HG03097 (cell line): ENCODE measurements at regions not wholly inside any gene's neighbourhood (a gene's known extent, or its start where the extent isn't known, plus 50 kb on each side); places are given as distances from the start of the nearest gene placed in this dataset.

Experiments used
- ATAC-seq: cut with Tn5 transposase; IDR thresholded peaks from one replicate; pipeline ENCODE4 v1.9.1; 2021; ENCODE audit not compliant: unreplicated experiment, low FRiP score

- no peak for ATAC-seq
Measured at GRCh38 chr1:208410409-208410808, 166.2 kb upstream of the PLXNA2 start.

GRCh38 chr1:208413006-208413405, 168.8 kb upstream of the PLXNA2 start:
- no peak for ATAC-seq

GRCh38 chr1:208418667-208419066, 174.5 kb upstream of the PLXNA2 start:
- no peak for ATAC-seq

GRCh38 chr1:208419746-208420420, 175.7 kb upstream of the PLXNA2 start:
- ATAC-seq: no peak

GRCh38 chr1:208420696-208421095, 176.5 kb upstream of the PLXNA2 start:
- no peak for ATAC-seq

- no peak for ATAC-seq
Measured at GRCh38 chr1:208421486-208421885, 177.3 kb upstream of the PLXNA2 start.

GRCh38 chr1:208423526-208423925, 179.3 kb upstream of the PLXNA2 start:
- no peak for ATAC-seq

- no peak for ATAC-seq
Measured at GRCh38 chr1:208425096-208425495, 180.9 kb upstream of the PLXNA2 start.

- ATAC-seq: no peak
Measured at GRCh38 chr1:208430220-208430619, 186.0 kb upstream of the PLXNA2 start.

- no peak for ATAC-seq
Measured at GRCh38 chr1:208431721-208432120, 187.5 kb upstream of the PLXNA2 start.

GRCh38 chr1:208432346-208432745, 188.2 kb upstream of the PLXNA2 start:
- no peak for ATAC-seq

GRCh38 chr1:208433086-208433485, 188.9 kb upstream of the PLXNA2 start:
- ATAC-seq: no peak

- ATAC-seq: no peak
Measured at GRCh38 chr1:208433971-208434370, 189.8 kb upstream of the PLXNA2 start.

- ATAC-seq: no peak
Measured at GRCh38 chr1:208437401-208437800, 193.2 kb upstream of the PLXNA2 start.

- ATAC-seq: no peak
Measured at GRCh38 chr1:208438112-208438699, 194.0 kb upstream of the PLXNA2 start.

GRCh38 chr1:208445758-208446203, 201.6 kb upstream of the PLXNA2 start:
- no peak for ATAC-seq

- ATAC-seq: no peak
Measured at GRCh38 chr1:208446271-208446691, 202.1 kb upstream of the PLXNA2 start.

GRCh38 chr1:208448425-208448824, 204.2 kb upstream of the PLXNA2 start:
- no peak for ATAC-seq

GRCh38 chr1:208449951-208450350, 205.8 kb upstream of the PLXNA2 start:
- no peak for ATAC-seq

GRCh38 chr1:208450958-208451357, 206.8 kb upstream of the PLXNA2 start:
- no peak for ATAC-seq

GRCh38 chr1:208455821-208456220, 211.6 kb upstream of the PLXNA2 start:
- no peak for ATAC-seq

- ATAC-seq: no peak
Measured at GRCh38 chr1:208456487-208456886, 212.3 kb upstream of the PLXNA2 start.
